NT2/D1 (cell line): ENCODE measurements at regions not wholly inside any gene's neighbourhood (a gene's known extent, or its start where the extent isn't known, plus 50 kb on each side); places are given as distances from the start of the nearest gene placed in this dataset.

Experiments used
- SUZ12 ChIP-seq: IDR thresholded peaks from 2 replicates; pipeline ENCODE4 v1.6.1; 2011; ENCODE audit not compliant: insufficient read length, insufficient read depth; ENCODE audit errors: extremely low read depth
- ZNF274 ChIP-seq: IDR thresholded peaks from 2 replicates; pipeline ENCODE4 v1.6.1; 2011; ENCODE audit warnings: mild to moderate bottlenecking, low read depth, low read length

- TF ChIP-seq ZNF274 (no peak), SUZ12 (no peak)
Observed at GRCh38 chr3:19077388-19077787, 70.9 kb upstream of the KCNH8 start.
